NCI-H345 (cell line): ENCODE measurements at regions not wholly inside any gene's neighbourhood (a gene's known extent, or its start where the extent isn't known, plus 50 kb on each side); places are given as distances from the start of the nearest gene placed in this dataset.

ENCODE experiments used
- DNase-seq: peaks from one replicate; lab custom pipeline; 2025; lab: John Stamatoyannopoulos, UW

GRCh38 chr15:39279311-39279710, 301.6 kb upstream of the THBS1 start:
- DNase-seq, result no peak

GRCh38 chr15:39281094-39281493, 299.8 kb upstream of the THBS1 start:
- no peak for DNase-seq

DNA sequence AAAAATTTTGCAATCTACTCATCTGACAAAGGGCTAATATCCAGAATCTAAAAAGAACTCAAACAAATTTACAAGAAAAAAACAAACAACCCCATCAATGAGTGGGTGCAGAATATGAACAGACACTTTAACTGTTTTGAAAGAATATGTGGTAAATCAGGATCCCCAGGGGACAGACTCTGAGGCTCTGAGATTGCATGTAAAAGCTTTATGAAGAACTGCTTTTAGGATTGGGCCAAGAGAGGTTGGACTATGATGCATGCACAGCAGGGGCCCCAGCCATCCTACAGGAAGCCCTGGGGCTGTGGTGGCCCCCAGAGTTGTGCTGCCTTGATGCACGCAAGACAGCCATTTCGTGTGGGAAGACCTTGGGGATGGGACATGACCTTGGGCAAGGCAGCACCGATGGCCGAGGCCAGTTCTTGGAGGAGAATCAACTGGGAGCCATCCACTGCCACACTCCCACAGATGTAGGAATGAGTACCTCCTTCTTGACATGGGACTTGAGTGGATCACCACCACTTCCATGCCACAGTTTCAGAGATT, 298.1 kb upstream of the THBS1 start:
- DNase-seq, result no peak

- DNase-seq, result no peak
These were observed 297.3 kb upstream of the THBS1 start for GRCh38 chr15:39283531-39283930.

DNA sequence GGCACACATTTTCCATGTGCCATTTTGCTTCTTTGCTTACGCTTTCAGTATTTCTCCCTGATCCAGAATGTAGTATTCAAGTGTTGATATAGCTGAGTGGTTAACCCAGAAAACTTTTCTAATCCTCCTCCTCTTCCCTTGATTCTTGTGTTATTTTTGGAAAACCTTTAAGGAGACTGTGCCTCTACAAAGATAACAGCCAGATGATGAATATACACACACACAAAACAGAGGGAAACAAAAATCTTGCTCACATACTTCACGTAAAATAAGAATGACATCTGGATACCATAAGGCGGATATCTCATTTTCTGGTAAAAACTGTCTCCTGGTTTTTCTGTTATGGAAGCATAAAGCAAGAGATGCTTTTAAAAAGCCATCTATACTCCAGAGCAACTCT, 295.8 kb upstream of the THBS1 start:
- DNase-seq, result no peak

DNA sequence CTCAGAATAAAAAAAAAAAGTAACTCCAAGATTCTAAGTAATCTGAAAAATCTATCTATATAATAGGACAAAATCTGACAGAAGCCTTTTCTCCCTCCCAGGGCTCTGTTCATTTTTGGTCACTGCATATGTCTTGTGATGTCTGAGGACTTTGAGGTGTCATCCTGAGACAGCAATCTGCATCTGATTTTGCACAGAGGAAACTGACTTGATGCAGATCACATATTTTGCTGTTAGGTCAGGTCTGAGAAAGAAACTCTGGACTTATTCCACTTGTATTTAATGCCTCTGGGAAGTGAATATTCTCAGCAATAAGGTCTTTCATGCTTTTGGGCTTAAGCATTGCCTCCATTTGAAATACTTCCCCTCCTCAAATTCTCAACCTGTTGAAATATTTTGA, 295.2 kb upstream of the THBS1 start:
- no peak for DNase-seq

DNA sequence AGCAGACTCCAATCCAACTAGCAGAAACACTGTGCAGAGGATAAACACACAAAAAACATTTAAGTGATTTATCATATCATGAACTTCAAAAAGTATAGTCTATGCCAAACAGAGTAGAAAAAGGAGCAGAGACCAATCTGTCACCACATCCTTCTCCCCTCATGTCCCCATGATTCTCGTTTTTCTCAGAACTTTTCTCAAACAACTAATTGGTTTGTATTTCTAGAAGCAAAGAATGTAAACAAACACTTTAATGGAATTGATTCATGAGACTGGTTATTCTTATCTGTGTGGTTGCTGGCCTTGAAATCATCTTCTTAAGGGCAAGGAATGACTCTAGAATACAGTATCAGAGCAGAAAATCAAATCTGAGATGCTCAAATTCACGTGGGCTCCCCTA, 294.2 kb upstream of the THBS1 start:
- DNase-seq, result no peak

DNA sequence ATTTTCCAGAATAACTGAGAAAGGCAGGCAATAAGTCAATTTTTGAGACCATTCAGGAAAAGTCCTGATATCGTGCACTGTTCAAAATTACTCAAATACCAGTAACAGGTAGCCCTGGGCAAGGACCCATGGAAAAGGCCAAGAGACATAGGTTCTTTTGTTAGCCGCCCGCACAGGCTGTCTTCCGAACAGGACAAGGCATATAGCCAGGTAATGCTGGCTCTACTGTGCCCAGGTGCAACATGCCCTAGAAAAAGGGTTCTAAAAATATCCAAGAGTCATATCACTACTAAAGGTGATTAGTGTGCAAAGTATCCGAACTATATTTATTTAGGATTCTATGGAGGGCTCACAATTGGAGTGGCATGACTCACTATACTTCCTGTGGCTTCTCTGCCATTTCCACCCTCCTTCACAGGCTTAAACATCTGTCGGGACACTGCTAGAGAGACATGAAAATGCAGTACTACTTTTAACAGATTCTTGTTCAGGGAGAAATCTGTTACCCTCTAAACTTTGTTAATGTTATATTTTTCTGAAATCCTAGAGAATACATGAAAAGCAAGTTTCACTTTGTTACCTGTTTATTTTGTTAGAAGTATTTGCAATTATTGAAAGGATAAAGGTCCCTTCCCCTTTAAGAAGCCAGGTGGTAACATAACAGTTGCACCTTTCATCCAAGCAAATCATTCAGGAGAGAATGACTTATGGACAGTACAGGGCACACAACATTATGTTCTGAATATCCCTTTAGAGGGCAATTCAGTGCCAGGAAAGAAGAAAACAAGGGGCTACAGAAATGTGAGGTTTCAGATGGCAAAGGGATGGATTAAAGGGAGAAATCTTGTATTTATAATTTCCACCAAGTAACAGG, 293.3 kb upstream of the THBS1 start:
- DNase-seq, result peak; percentile 77

GRCh38 chr15:39290711-39291435, 290.0 kb upstream of the THBS1 start:
- no peak for DNase-seq

- DNase-seq, result no peak
These were observed 289.2 kb upstream of the THBS1 start for GRCh38 chr15:39291690-39292089.

DNA sequence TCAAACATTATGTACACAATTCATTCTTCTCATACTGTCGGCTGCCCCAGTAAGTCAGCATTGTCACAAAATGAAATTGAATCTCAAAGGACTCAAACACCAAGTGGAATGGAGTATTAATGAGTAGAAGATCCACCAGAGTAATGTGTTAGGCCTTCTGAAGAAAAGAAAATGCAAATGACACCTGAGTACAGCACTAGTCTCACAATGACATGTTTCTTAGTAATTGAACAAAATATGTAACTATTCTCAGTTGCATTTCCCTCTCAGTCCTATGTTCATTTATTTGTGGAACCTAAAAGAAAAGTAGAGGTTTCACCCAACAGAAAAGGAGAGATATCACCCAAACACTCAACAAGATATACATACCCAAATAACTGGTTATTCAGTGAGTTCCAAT, 283.9 kb upstream of the THBS1 start:
- DNase-seq, result no peak

- no peak for DNase-seq
These were observed 282.5 kb upstream of the THBS1 start for GRCh38 chr15:39298271-39298962.

GRCh38 chr15:39299486-39300267, 281.2 kb upstream of the THBS1 start:
- DNase-seq, result no peak

GRCh38 chr15:39300451-39301153, 280.3 kb upstream of the THBS1 start:
- no peak for DNase-seq

DNA sequence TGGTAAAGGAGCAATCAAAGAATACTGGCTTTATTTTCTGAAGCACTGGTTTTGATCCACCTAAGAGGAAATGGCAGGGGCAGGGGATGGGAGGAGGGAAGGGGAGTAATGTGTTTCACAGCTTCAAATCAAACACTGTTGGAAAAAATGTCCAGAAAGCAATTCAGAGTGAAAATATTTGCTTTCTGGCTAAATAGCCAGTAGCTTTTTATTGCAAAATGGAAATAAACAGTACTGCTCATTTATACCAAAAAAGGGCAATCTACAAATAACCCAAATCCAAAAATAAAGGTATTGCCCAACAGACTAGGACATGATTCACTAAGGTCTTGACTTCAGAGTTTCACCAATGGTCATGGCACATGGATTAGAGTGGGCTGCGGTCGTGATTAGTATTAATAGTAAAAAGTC, 279.3 kb upstream of the THBS1 start:
- no peak for DNase-seq

- no peak for DNase-seq
These were observed 277.9 kb upstream of the THBS1 start for GRCh38 chr15:39302936-39303335.

DNA sequence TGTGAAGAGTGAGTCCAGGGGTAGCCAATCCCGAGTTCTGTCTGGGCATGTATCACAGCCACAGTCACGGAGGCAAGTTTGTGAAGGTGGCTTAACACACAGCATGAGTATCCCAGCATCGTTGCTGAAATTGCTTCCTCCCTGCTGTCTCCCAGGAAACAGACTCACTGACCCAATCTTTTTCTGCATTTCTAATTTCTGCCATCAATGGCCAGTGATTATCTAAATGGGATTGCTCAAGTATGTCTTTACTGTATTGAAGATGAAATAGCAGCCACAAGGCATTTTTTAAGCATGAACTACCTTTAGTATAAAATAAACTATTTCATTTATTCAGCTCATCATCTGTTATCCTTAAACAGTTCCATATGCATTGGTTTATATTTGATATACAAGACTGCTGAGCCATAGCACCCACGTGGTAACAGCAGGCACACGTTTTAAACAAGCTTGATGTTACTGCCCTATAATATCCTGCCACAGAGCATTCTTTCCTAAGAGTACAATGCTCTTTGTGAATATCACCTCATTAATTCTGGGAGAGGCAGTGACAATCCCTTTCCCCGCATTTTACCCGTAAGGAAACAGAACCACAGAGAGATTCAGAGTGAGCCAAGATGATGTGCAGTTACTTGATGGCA, 276.6 kb upstream of the THBS1 start:
- no peak for DNase-seq

- no peak for DNase-seq
These were observed 275.7 kb upstream of the THBS1 start for GRCh38 chr15:39304931-39305728.

- DNase-seq, result no peak
These were observed 270.2 kb upstream of the THBS1 start for GRCh38 chr15:39310633-39311032.

DNA sequence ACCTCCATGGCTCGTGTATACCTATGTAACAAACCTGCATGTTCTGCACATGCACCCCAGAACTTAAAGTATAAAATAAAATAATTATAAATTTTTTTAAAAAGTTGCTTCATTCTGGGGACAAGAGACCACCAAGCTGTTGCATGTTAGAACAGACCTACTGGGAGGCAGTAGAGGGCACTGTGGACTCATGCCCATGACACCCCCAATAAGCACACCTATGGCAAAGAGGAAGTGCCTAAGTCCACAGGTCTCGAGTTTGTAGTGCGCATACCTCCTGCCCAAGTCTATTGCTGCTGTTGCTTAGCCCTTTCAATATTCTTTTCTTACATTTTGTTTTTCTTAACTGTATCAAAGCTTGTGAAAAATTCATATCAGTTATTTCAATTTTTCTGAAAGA, 267.9 kb upstream of the THBS1 start:
- DNase-seq, result no peak
